Transverse colon (tissue), 4 donors: ENCODE measurements at regions not wholly inside any gene's neighbourhood (a gene's known extent, or its start where the extent isn't known, plus 50 kb on each side); places are given as distances from the start of the nearest gene placed in this dataset.

Experiments used
- DNase-seq: peaks from one replicate; pipeline ENCODE4 v3.0.0-alpha.2; 2019
- H3K27ac ChIP-seq, 4 donors: fragments of 200-600 bp; sonication (generic); 2 replicates each; pipeline ENCODE4 v1.5.1; 2016 to 2018; ENCODE audit warnings: inconsistent platforms in 4 of 4
- H3K27me3 ChIP-seq: fragments of 200-600 bp; sonication (generic); 2 replicates; pipeline ENCODE4 v1.5.1; 2017; ENCODE audit warnings: inconsistent platforms
- H3K36me3 ChIP-seq, 4 donors: fragments of 200-600 bp; sonication (generic); 2 replicates each; pipeline ENCODE4 v1.5.1; 2017 to 2019; ENCODE audit warnings: inconsistent platforms in 4 of 4
- H3K4me1 ChIP-seq, 4 donors: fragments of 200-600 bp; sonication (generic); 2 replicates each; pipeline ENCODE4 v1.5.1; 2017 to 2020; ENCODE audit warnings: inconsistent platforms in 4 of 4
- H3K4me3 ChIP-seq, 4 donors: fragments of 200-600 bp; sonication (generic); 1 replicate in 1 of 4; 2 replicates in 3 of 4; pipeline versions ENCODE4 v1.5.1 to v1.6.1; 2017 to 2019; ENCODE audit warnings: inconsistent platforms in 4 of 4
- H3K9me3 ChIP-seq, 2 donors: fragments of 200-600 bp; sonication (generic); 2 replicates each; pipeline ENCODE4 v1.5.1; 2017 to 2019; ENCODE audit warnings: inconsistent platforms in 2 of 2
- EP300 ChIP-seq: sonication (generic); formaldehyde crosslinking; IDR thresholded peaks from one replicate; pipeline ENCODE4 v1.6.1; 2017; ENCODE audit warnings: antibody characterized with exemption, low read depth
- POLR2A ChIP-seq: fragments of 450-650 bp; IDR thresholded peaks from one replicate; pipeline ENCODE4 v1.6.1; 2016; ENCODE audit warnings: antibody characterized with exemption, mild to moderate bottlenecking, moderate library complexity
- POLR2AphosphoS5 ChIP-seq, 3 donors: sonication (generic); formaldehyde crosslinking; IDR thresholded peaks; one replicate each; pipeline ENCODE4 v1.6.1; 2016; ENCODE audit warnings: antibody characterized with exemption in 3 of 3
- WGBS, 2 donors: methylation state at CpG; one replicate each; pipeline ENCODE4 v1.1.5; 2018; ENCODE audit warnings: low coverage in 1 of 2; 5-methylcytosine and 5-hydroxymethylcytosine counted together
- in situ Hi-C, 4 donors: fragments of 200-750 bp; cut with MboI; loops; one replicate each; pipeline versions ENCODE4 v1.15.0 to v1.15.1; 2017; ENCODE audit warnings: low sequenced_read_pairs in 3 of 4, low pct_ligation_motif_present in 1 of 4, low pct_unique_long_range_greater_than_20kb in 1 of 4
- intact Hi-C: fragments of 100-400 bp; cut with DNase I; formaldehyde crosslinking; loops from one replicate; pipeline ENCODE4 v1.15.1; 2023; ENCODE audit warnings: low total_unique reads
- TF ChIP-seq, protein P1 (sequence below), 5 experiments: fragments of 200-600 bp in 3 of 5; fragments of 450-650 bp in 2 of 5; sonication (generic) in 3 of 5; IDR thresholded peaks; 1 replicate in 2 of 5; 2 replicates in 3 of 5; pipeline ENCODE4 v1.5.1; 2016 to 2017; ENCODE audit warnings: antibody characterized with exemption in 5 of 5, inconsistent platforms in 3 of 5, mild to moderate bottlenecking in 2 of 5, moderate library complexity in 1 of 5

DNA sequence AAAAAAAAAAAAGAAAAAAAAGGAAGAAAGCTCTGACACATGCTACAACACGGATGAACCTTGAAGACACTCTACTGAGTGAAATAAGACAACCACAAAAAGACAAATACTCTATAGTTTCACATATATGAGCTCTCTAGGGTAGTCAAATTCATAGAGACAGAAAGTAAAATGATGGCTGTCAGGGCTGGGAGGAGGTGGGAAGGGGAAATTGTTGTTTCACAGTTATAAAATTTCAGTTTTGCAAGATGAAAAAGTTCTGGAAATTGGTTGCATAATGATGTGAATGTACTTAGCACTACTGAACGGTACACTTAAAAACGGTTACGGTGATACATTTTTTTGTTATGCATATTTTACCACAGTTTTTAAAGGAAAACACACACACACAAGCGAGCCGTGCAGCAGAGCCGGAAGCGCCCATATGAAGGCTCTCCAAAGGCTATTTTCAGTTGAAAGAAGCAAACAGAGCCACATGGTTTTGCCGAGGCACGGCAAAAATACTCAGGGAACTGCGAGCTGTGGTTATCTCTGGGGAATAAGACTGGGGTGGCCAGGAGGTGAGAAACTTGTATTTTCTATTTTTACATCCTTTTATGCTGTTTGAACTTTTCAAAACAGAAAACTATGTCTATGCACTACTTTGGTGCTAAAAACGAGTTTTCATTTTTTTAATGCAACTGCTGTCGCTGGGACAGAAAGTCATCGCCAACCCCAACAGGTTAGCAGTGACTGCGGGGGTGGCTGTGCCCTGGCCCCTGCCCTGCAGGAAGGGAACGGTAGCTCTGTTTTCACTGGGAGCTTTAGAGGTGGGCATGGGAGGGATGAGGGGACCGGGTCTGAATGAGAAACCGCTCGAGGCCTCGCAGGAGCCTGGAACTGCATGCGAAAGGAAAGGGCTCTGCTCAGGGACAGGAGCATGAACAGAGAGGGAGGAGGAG, 132.9 kb downstream of the OAT start:
- WGBS, 2 donors = 58 to 60% methylated on average over 16 to 21 of the region's 21 CpGs
- DNase-seq = no peak
- H3K36me3 ChIP-seq = no peaks in the 10 kb centered on the region
- H3K4me1 ChIP-seq = peaks cover 0 to 7% (median 0%) of the 10 kb centered on the region in 4 donors
- no peaks in the 10 kb centered on the region for H3K27me3 ChIP-seq
- TF ChIP-seq EP300 (no peak), POLR2A (no peak), POLR2AphosphoS5 (IDR thresholded peaks at IDR 0.05) (no peak)
- TF ChIP-seq, protein P1, sequence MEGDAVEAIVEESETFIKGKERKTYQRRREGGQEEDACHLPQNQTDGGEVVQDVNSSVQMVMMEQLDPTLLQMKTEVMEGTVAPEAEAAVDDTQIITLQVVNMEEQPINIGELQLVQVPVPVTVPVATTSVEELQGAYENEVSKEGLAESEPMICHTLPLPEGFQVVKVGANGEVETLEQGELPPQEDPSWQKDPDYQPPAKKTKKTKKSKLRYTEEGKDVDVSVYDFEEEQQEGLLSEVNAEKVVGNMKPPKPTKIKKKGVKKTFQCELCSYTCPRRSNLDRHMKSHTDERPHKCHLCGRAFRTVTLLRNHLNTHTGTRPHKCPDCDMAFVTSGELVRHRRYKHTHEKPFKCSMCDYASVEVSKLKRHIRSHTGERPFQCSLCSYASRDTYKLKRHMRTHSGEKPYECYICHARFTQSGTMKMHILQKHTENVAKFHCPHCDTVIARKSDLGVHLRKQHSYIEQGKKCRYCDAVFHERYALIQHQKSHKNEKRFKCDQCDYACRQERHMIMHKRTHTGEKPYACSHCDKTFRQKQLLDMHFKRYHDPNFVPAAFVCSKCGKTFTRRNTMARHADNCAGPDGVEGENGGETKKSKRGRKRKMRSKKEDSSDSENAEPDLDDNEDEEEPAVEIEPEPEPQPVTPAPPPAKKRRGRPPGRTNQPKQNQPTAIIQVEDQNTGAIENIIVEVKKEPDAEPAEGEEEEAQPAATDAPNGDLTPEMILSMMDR (IDR thresholded peaks at IDR 0.05) = no peak
- intact Hi-C loops = no loop called here
- peak overlapping the region in 1 of 4 donors; percentile 24 for H3K27ac ChIP-seq
- in situ Hi-C loops = no loop called here
- H3K4me3 ChIP-seq = no peak overlapping the region
- H3K9me3 ChIP-seq = no peaks in the 10 kb centered on the region

DNA sequence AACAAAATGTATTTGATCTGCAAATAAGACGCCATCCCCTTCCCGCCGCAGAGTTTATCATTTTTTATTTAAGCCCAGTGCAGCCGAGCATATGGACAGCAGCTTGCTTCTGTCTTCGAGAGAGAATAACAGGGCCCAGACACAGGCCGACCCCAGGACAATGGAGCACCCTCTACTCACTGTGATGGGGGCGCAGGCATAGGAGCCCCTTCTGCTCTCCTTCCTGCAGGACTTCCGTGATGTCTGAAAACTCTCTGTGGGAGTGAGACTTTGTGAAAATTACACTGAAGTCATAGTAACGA, 134.8 kb downstream of the OAT start:
- intact Hi-C loops = no loop called here
- Histone ChIP-seq H3K27ac (no peak overlapping the region), H3K9me3 (no peaks in the 10 kb centered on the region), H3K4me3 (no peak overlapping the region), H3K27me3 (no peaks in the 10 kb centered on the region), H3K4me1 (peaks cover 0 to 3% (median 0%) of the 10 kb centered on the region in 4 donors), H3K36me3 (no peaks in the 10 kb centered on the region)
- TF ChIP-seq EP300 (no peak), POLR2AphosphoS5 (IDR thresholded peaks at IDR 0.05) (no peak), POLR2A (no peak)
- TF ChIP-seq, protein P1 (IDR thresholded peaks at IDR 0.05) = no peak
- WGBS, 2 donors = 70 to 80% methylated on average over 2 to 9 of the region's 9 CpGs
- DNase-seq = no peak
- in situ Hi-C loops = no loop called here

DNA sequence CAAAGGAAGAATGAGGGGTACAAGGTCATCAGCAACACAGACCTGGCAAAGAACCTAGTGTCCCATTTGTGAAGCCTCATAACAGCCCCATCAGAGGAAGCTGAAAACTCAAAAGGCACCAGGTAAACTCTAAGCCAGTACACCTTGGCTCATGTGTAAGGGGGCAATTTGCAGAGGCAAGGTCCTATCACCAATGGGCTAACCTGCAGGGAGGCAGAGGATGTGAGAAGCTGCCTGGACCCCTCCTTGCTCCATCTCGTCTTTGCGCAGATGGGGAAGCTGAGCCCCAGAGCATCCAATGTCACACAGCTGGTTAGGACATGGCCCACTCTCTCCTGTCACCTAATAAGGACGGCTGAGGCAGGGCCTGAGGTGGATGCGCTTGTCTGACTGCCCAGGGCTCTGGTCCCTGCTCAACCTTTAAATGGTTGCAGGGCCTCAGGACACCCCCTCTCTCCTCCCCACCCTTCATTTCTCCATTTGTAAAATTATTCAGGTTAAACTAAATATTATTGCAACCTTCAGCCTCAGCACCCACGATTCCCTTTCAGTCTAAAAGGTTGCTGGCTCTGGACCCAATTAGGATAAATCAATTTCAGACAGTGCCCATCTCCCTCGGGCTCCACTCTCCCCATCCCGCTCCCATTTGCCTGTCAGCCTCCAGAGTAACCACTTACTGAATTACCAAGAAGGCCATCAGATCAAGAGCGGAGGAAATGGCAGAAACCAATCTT, 135.3 kb downstream of the OAT start:
- no peaks in the 10 kb centered on the region for H3K36me3 ChIP-seq
- no peak overlapping the region for H3K4me3 ChIP-seq
- H3K27ac ChIP-seq = no peak overlapping the region
- peaks cover 0 to 3% (median 0%) of the 10 kb centered on the region in 4 donors for H3K4me1 ChIP-seq
- intact Hi-C loops (no loop called here), in situ Hi-C loops (no loop called here)
- WGBS, 2 donors = 86 to 90% methylated on average over 6 to 8 of the region's 8 CpGs
- H3K27me3 ChIP-seq = no peaks in the 10 kb centered on the region
- no peaks in the 10 kb centered on the region for H3K9me3 ChIP-seq
- TF ChIP-seq, protein P1 (IDR thresholded peaks at IDR 0.05) = no peak
- TF ChIP-seq EP300 (no peak), POLR2AphosphoS5 (IDR thresholded peaks at IDR 0.05) (no peak), POLR2A (no peak)
- no peak for DNase-seq

DNA sequence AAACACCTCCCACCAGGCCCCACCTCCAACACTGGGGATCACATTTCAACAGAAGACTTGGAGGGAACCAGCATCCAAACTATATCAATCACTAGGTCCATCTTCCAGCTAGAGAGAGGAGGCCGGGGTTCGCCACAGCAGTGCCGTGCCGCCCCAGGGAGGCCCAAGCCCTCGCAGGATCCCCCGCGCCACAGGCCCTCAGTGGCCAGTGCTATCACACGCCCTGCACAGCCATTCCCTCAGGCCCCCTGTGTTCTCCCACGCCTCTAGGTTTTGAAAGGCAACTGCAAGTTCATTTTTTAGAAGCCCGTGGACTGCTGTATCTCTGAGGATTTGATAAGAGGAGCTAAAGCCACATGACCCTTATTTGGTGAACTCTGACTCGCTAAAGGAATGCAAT, 136.4 kb downstream of the OAT start:
- WGBS, 2 donors = 89 to 100% methylated on average over 4 to 9 of the region's 11 CpGs
- H3K36me3 ChIP-seq = no peaks in the 10 kb centered on the region
- DNase-seq = no peak
- H3K9me3 ChIP-seq = no peaks in the 10 kb centered on the region
- H3K4me3 ChIP-seq = no peak overlapping the region
- H3K27me3 ChIP-seq = no peaks in the 10 kb centered on the region
- TF ChIP-seq EP300 (no peak), POLR2AphosphoS5 (IDR thresholded peaks at IDR 0.05) (no peak), POLR2A (no peak)
- TF ChIP-seq, protein P1 (IDR thresholded peaks at IDR 0.05) = no peak
- no peak overlapping the region for H3K27ac ChIP-seq
- intact Hi-C loops (no loop called here), in situ Hi-C loops (no loop called here)
- H3K4me1 ChIP-seq = peaks cover 0 to 3% (median 0%) of the 10 kb centered on the region in 4 donors
